ENCODE measurements at regions not wholly inside any gene's neighbourhood (a gene's known extent, or its start where the extent isn't known, plus 50 kb on each side); places are given as distances from the start of the nearest gene placed in this dataset.

DNA sequence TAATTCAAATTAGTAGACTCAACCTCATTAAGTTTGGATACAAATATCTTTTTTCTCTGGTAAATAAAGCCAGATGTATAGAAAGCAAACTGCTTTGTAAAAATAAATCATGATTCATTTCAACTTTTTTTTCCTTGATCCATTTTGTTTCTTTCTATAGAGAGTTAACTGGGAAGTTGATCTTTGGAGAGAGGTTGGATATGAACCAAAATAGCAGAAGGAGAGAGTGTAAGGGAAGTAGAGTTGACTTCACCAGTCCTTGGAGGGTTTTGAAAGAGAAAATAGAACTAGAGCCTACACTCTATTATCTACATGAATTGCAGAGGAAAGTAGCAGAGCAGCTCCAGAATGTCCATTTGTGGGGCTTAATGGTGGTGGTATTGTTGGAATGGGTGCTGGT lies 243.8 kb downstream of the ADGRL2 start:
- H3K9ac ChIP-seq, result no peak overlapping the region
- H3K4me2 ChIP-seq (ENCODE audit: low read length), result no peak overlapping the region
- H2AFZ ChIP-seq, result no peak overlapping the region
- no peaks in the 10 kb centered on the region for H3K4me1 ChIP-seq
- H3K36me3 ChIP-seq (ENCODE audit: control insufficient read depth, insufficient read depth, low read length), result no peaks in the 10 kb centered on the region
- no peak overlapping the region for H3K27ac ChIP-seq
- H3K4me3 ChIP-seq (ENCODE audit: low read depth, low read length), result no peak overlapping the region
- H3K9me3 ChIP-seq (ENCODE audit: control insufficient read depth, low read length), result no peaks in the 10 kb centered on the region
- H3K27me3 ChIP-seq (ENCODE audit: control insufficient read depth, insufficient read depth, low read length), result no peaks in the 10 kb centered on the region
- TF ChIP-seq, protein P1, sequence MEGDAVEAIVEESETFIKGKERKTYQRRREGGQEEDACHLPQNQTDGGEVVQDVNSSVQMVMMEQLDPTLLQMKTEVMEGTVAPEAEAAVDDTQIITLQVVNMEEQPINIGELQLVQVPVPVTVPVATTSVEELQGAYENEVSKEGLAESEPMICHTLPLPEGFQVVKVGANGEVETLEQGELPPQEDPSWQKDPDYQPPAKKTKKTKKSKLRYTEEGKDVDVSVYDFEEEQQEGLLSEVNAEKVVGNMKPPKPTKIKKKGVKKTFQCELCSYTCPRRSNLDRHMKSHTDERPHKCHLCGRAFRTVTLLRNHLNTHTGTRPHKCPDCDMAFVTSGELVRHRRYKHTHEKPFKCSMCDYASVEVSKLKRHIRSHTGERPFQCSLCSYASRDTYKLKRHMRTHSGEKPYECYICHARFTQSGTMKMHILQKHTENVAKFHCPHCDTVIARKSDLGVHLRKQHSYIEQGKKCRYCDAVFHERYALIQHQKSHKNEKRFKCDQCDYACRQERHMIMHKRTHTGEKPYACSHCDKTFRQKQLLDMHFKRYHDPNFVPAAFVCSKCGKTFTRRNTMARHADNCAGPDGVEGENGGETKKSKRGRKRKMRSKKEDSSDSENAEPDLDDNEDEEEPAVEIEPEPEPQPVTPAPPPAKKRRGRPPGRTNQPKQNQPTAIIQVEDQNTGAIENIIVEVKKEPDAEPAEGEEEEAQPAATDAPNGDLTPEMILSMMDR (IDR thresholded peaks at IDR 0.05), result no peak
- H3K79me2 ChIP-seq, result no peaks in the 10 kb centered on the region

DNA sequence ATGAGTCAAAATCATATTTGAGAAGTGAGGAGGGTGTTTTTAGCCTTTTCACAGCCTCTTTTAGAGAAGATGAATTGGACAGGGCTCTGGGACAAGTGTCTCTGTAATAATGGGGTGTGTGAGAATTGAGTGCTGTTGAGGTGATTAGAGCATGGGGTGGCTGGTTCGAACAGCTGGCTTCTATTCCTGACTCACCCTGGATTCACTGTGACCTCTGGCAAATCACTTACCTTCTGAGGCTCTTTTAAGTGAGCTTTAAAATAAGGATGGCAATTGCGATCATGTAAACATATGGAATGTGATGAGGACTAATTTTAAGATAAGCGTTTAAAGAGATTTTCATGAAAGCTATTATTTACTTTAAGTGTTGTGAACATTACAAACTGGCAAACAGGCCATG lies 243.4 kb downstream of the ADGRL2 start:
- no peaks in the 10 kb centered on the region for H3K9me3 ChIP-seq (ENCODE audit: control insufficient read depth, low read length)
- TF ChIP-seq, protein P1 (IDR thresholded peaks at IDR 0.05), result no peak
- no peaks in the 10 kb centered on the region for H3K79me2 ChIP-seq
- no peaks in the 10 kb centered on the region for H3K4me1 ChIP-seq
- H3K27me3 ChIP-seq (ENCODE audit: control insufficient read depth, insufficient read depth, low read length), result no peaks in the 10 kb centered on the region
- no peak overlapping the region for H3K4me2 ChIP-seq (ENCODE audit: low read length)
- no peaks in the 10 kb centered on the region for H3K36me3 ChIP-seq (ENCODE audit: control insufficient read depth, insufficient read depth, low read length)
- no peak overlapping the region for H2AFZ ChIP-seq
- H3K27ac ChIP-seq, result no peak overlapping the region
- no peak overlapping the region for H3K4me3 ChIP-seq (ENCODE audit: low read depth, low read length)
- H3K9ac ChIP-seq, result no peak overlapping the region

DNA sequence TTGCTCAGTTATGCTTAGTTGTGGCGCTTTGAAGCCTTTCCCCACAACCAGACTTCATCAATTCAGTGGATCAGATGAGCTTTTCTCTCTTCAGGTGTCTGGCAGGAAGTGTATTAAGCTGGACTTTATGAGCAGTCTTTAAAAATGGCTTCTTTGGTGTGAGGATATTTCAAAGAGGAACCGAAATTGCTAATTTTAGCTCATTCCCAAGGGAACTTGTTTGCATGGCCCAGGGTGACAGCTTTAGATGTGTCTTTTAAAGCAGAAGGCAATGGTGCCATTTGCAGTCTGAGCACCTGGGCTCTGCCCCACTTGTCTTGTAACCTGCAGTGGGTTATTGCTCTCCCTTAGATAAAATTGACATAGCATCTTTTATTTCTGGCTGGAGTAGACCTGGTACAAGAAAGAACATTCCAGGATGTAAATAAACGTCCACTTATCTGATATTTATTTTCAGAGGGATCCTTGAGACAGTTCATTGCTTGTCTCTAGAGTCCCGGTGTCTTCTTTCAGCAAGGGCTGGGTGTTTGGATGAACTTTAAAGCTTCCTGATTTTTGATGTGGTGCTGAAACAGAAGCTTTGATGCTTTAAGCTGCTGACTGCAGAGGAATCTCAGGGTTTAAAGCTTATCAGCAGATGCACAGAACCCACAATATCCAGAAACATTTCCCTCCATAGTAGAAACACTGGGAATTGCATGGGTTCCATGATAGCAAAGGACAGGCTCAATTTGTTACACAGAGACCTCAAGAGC lies 241.7 kb downstream of the ADGRL2 start:
- H3K4me2 ChIP-seq (ENCODE audit: low read length), result no peak overlapping the region
- no peaks in the 10 kb centered on the region for H3K79me2 ChIP-seq
- no peak overlapping the region for H2AFZ ChIP-seq
- no peak overlapping the region for H3K4me3 ChIP-seq (ENCODE audit: low read depth, low read length)
- H3K27ac ChIP-seq, result no peak overlapping the region
- no peaks in the 10 kb centered on the region for H3K27me3 ChIP-seq (ENCODE audit: control insufficient read depth, insufficient read depth, low read length)
- no peak overlapping the region for H3K9ac ChIP-seq
- H3K36me3 ChIP-seq (ENCODE audit: control insufficient read depth, insufficient read depth, low read length), result no peaks in the 10 kb centered on the region
- no peaks in the 10 kb centered on the region for H3K9me3 ChIP-seq (ENCODE audit: control insufficient read depth, low read length)
- no peaks in the 10 kb centered on the region for H3K4me1 ChIP-seq
- TF ChIP-seq, protein P1 (IDR thresholded peaks at IDR 0.05), result no peak

Measured in parathyroid adenoma (tissue), 2 donors.